C4-2B (cell line): ENCODE measurements at regions not wholly inside any gene's neighbourhood (a gene's known extent, or its start where the extent isn't known, plus 50 kb on each side); places are given as distances from the start of the nearest gene placed in this dataset.

Experiments
- ZFX ChIP-seq: fragments of 450-650 bp; IDR thresholded peaks from 2 replicates; pipeline ENCODE4 v1.6.1; 2017
- TF ChIP-seq, protein P1 (sequence below): fragments of 450-650 bp; conservative IDR thresholded peaks from 2 replicates; pipeline ENCODE4 v1.5.1; 2017; ENCODE audit warnings: mild to moderate bottlenecking

DNA sequence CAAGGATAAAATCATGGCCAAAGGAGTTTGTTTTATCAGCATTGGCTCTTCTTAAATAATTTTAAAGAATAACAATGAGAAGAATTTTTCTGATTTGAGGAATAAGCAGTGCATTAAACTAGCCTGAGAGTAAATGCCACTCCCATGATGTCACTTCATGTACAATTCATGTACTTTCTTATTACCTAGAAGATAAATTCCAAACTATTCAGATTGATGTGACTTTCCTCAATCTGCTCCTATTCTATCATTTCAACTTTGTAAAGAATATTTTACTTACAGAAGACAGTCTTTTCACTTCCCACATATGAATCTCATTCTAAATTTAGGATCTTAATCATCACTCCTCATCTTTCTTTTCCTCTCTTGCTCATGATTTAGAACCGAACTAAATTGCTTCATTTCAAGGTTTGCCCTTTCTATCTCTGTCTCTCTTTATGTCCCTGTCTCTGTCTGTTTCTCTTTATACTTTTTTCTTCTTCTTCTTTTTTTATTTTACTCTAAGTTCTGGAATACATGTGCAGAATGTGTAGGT lies 1142.0 kb upstream of the PIK3C3 start:
- TF ChIP-seq, protein P1, sequence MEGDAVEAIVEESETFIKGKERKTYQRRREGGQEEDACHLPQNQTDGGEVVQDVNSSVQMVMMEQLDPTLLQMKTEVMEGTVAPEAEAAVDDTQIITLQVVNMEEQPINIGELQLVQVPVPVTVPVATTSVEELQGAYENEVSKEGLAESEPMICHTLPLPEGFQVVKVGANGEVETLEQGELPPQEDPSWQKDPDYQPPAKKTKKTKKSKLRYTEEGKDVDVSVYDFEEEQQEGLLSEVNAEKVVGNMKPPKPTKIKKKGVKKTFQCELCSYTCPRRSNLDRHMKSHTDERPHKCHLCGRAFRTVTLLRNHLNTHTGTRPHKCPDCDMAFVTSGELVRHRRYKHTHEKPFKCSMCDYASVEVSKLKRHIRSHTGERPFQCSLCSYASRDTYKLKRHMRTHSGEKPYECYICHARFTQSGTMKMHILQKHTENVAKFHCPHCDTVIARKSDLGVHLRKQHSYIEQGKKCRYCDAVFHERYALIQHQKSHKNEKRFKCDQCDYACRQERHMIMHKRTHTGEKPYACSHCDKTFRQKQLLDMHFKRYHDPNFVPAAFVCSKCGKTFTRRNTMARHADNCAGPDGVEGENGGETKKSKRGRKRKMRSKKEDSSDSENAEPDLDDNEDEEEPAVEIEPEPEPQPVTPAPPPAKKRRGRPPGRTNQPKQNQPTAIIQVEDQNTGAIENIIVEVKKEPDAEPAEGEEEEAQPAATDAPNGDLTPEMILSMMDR: no peak
- TF ChIP-seq ZFX: no peak
